Mesothelial cell of epicardium (in vitro differentiated cells): ENCODE measurements at regions not wholly inside any gene's neighbourhood (a gene's known extent, or its start where the extent isn't known, plus 50 kb on each side); places are given as distances from the start of the nearest gene placed in this dataset.
A peak's percentile ranks its signal among the peaks of the same experiment; 100 is the strongest.

Experiments
- DNase-seq, 2 experiments: peaks; one replicate each; pipeline ENCODE4 v3.0.0; 2021; ENCODE audit warnings: low spot score in 2 of 2; ENCODE audit not compliant: unreplicated experiment in 2 of 2
- H3K27ac Mint-ChIP-seq: 2 replicates; pipeline ENCODE4 v1.8.0; 2021; ENCODE audit warnings: mixed read lengths
- H3K27me3 Mint-ChIP-seq: 2 replicates; pipeline ENCODE4 v1.8.0; 2021; ENCODE audit warnings: low read depth, mixed read lengths
- H3K36me3 Mint-ChIP-seq: 2 replicates; pipeline ENCODE4 v1.8.0; 2021; ENCODE audit warnings: mixed read lengths
- H3K4me1 Mint-ChIP-seq: 2 replicates; pipeline ENCODE4 v1.8.0; 2021; ENCODE audit warnings: mixed read lengths
- H3K4me3 Mint-ChIP-seq: 2 replicates; pipeline ENCODE4 v1.8.0; 2021; ENCODE audit warnings: mild to moderate bottlenecking, moderate library complexity, mixed read lengths
- H3K9me3 Mint-ChIP-seq: 2 replicates; pipeline ENCODE4 v1.8.0; 2021; ENCODE audit warnings: mixed read lengths
- TF ChIP-seq, protein P1 (sequence below): fragments of 200-600 bp; sonication (generic); IDR thresholded peaks from one replicate; pipeline ENCODE4 v1.5.0; 2021; ENCODE audit warnings: antibody characterized with exemption; ENCODE audit not compliant: unreplicated experiment

DNA sequence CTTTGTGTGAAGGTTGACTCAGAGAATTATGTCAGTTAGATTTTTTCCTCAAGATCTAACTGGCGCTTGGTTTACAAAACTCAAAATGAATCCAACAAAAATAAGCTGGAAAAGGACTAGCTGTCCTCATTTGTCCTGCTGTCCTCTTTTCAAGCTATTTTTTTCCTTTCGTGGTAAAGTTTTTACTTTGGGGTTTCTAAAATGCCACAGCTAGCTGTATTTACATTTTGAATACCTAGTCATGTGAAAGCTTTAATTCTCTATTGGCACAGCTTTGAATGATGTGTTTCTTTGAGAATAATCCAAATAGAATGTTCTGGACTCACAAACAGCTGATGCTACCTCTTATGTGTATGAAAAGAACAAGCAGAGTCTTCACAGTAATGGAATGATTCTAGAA is 673.6 kb upstream of the NR5A2 start:
- Mint-ChIP-seq H3K27me3 (no peaks in the 10 kb centered on the region), H3K9me3 (peaks cover 21% of the 10 kb centered on the region), H3K4me3 (no peak overlapping the region), H3K4me1 (peaks cover 21% of the 10 kb centered on the region), H3K36me3 (peaks cover 2% of the 10 kb centered on the region), H3K27ac (no peak overlapping the region)
- TF ChIP-seq, protein P1, sequence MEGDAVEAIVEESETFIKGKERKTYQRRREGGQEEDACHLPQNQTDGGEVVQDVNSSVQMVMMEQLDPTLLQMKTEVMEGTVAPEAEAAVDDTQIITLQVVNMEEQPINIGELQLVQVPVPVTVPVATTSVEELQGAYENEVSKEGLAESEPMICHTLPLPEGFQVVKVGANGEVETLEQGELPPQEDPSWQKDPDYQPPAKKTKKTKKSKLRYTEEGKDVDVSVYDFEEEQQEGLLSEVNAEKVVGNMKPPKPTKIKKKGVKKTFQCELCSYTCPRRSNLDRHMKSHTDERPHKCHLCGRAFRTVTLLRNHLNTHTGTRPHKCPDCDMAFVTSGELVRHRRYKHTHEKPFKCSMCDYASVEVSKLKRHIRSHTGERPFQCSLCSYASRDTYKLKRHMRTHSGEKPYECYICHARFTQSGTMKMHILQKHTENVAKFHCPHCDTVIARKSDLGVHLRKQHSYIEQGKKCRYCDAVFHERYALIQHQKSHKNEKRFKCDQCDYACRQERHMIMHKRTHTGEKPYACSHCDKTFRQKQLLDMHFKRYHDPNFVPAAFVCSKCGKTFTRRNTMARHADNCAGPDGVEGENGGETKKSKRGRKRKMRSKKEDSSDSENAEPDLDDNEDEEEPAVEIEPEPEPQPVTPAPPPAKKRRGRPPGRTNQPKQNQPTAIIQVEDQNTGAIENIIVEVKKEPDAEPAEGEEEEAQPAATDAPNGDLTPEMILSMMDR, result no peak
- DNase-seq, result no peak

DNA sequence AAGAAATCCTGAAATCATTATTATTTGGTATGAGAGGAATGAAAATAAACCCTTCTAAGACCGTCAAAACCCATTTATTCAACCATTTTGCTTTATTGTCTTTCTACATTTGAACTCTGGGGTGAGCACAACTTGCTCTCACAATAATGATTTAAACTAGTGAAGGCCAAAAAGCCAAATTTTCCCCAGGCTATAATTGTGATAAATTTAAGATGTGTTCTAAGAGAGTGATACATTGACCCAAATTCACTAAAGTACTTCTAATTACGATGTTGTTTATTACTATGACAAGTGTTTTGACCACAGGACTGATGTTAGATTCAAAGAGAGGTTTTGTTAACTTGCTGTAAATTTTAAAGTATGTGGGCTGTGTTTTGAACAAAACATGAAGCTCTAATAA is 670.9 kb upstream of the NR5A2 start:
- Mint-ChIP-seq H3K9me3 (peaks cover 8% of the 10 kb centered on the region), H3K27ac (peak overlapping the region; percentile 36), H3K27me3 (no peaks in the 10 kb centered on the region)

DNA sequence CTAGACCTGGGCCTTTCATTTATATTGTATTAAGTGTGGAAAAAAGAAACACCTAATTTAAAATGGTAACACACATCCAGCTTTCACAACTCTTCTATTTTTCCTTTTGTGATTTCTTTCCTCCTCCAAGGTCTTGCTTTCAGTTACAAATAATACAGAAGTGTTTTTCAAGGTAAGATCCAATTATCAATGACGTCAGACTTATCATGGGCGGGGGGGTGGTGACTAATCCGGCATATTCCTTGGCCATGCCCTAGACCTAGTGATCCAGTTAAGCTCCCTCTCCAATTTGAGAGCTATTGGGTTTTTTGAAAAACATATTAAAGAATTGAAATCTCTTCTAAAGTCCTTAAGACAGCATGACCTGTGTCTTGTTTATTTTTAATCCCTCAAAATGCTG is 669.9 kb upstream of the NR5A2 start:
- Mint-ChIP-seq H3K9me3 (peaks cover 12% of the 10 kb centered on the region), H3K4me1 (peaks cover 14% of the 10 kb centered on the region), H3K4me3 (no peak overlapping the region), H3K27ac (peak overlapping the region; percentile 66), H3K27me3 (no peaks in the 10 kb centered on the region), H3K36me3 (no peaks in the 10 kb centered on the region)
- no peak for DNase-seq
- TF ChIP-seq, protein P1, result no peak

More for the DNA sequence above, 670.9 kb upstream of the NR5A2 start:
- DNase-seq, result no peak
- Mint-ChIP-seq H3K4me3 (no peak overlapping the region), H3K4me1 (peaks cover 21% of the 10 kb centered on the region), H3K36me3 (no peaks in the 10 kb centered on the region)
- TF ChIP-seq, protein P1, result no peak

DNA sequence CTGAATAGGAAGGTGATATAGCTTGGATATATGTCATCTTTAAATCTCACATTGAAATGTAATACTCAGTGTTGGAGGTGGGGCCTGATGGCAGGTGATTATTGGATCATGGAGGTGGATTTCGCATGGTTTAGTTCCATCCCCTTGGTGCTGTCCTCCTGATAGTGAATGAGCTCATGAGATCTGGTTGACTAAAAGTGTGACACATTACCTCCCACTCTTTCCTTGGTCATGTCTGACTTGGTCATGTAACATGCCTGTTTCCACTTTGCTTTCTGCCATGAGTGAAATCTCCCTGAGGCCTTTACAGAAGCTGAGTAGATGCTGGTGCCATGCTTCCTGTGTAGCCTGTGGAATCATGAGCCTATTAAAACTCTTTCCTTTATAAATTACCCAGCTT is 664.5 kb upstream of the NR5A2 start:
- H3K4me1 Mint-ChIP-seq, result no peaks in the 10 kb centered on the region
- no peaks in the 10 kb centered on the region for H3K27me3 Mint-ChIP-seq
- TF ChIP-seq, protein P1, result no peak
- no peak for DNase-seq
- H3K9me3 Mint-ChIP-seq, result peaks cover 9% of the 10 kb centered on the region
- no peaks in the 10 kb centered on the region for H3K36me3 Mint-ChIP-seq
- H3K27ac Mint-ChIP-seq, result no peak overlapping the region
- no peak overlapping the region for H3K4me3 Mint-ChIP-seq

DNA sequence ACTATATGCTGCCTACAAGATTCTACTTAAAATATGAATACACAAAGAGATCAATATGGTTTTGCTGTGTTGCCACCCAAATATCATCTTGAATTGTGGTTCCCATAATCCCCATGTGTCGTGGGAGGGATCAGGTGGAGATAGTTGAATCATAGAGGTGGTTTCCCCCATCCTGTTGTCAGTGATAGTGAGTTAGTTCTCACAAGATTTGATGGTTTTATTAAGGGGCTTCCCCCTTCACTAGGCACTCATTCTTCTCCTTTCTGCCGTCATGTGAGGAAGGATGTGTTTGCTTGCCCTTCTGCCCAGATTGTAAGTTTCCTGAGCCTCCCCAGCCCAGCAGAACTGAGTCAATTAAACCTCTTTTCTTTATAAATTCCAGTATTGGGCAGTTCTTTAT is 654.4 kb upstream of the NR5A2 start:
- H3K4me1 Mint-ChIP-seq, result no peaks in the 10 kb centered on the region
- no peak overlapping the region for H3K27ac Mint-ChIP-seq
- no peaks in the 10 kb centered on the region for H3K36me3 Mint-ChIP-seq
- DNase-seq, result no peak
- TF ChIP-seq, protein P1, result no peak
- no peak overlapping the region for H3K4me3 Mint-ChIP-seq
- H3K27me3 Mint-ChIP-seq, result peaks cover 2% of the 10 kb centered on the region
- peaks cover 20% of the 10 kb centered on the region for H3K9me3 Mint-ChIP-seq

DNA sequence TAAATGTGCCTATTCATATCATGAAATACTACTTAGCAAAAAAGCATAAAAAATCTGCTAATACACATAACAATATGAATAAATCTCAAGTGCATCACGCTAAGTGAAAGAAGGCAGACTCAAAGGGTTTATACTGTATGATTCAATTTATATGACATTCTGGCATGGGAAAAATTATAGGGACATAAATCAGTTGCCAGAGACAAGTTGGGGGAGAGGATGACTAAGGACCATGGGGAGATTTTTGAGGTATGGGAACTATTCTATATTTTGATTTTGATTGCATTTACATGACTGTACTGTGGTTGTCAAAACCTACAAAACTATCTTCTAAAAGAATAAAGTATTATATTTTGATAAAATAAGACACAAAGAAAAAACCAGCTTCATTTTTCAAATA is 650.3 kb upstream of the NR5A2 start:
- Mint-ChIP-seq H3K36me3 (no peaks in the 10 kb centered on the region), H3K27ac (no peak overlapping the region), H3K4me3 (no peak overlapping the region), H3K27me3 (peaks cover 3% of the 10 kb centered on the region), H3K9me3 (peaks cover 8% of the 10 kb centered on the region), H3K4me1 (no peaks in the 10 kb centered on the region)
- no peak for DNase-seq
- TF ChIP-seq, protein P1, result no peak
